ENCODE measurements at regions not wholly inside any gene's neighbourhood (a gene's known extent, or its start where the extent isn't known, plus 50 kb on each side); places are given as distances from the start of the nearest gene placed in this dataset.

GRCh38 chrX:39753293-39753996 lies 344.3 kb downstream of the BCOR start (continued):
- TF ChIP-seq RBM15 (IDR thresholded peaks at IDR 0.05; ENCODE audit: insufficient read depth, low read length) (no peak), MCM3 (IDR thresholded peaks at IDR 0.05) (no peak), PCBP1 (IDR thresholded peaks at IDR 0.05; ENCODE audit: low read depth, low read length, poor library complexity, severe bottlenecking) (no peak), ATF3 (IDR thresholded peaks at IDR 0.05) (peak; percentile 99), ATF3 (CRISPR knock-in tag; conservative IDR thresholded peaks at IDR 0.05) (no peak), CBFA2T2 (conservative IDR thresholded peaks at IDR 0.05) (peak; percentile 82), ZBTB40 (IDR thresholded peaks at IDR 0.05) (no peak), ZBTB40 (CRISPR knock-in tag; IDR thresholded peaks at IDR 0.05) (no peak), VEZF1 (CRISPR knock-in tag; IDR thresholded peaks at IDR 0.05) (peak; percentile 75), ZNF263 (CRISPR knock-in tag; IDR thresholded peaks at IDR 0.05; ENCODE audit: borderline replicate concordance) (peak; percentile 87), JUNB (CRISPR knock-in tag; conservative IDR thresholded peaks at IDR 0.05) (peak; percentile 91), ATF1 (CRISPR knock-in tag; IDR thresholded peaks at IDR 0.05) (no peak), ATF1 (tag; IDR thresholded peaks at IDR 0.05) (peak; percentile 96), DPF2 (IDR thresholded peaks at IDR 0.05) (peak; percentile 63; the same call in 1 of the 2 replicates), ZNF395 (CRISPR knock-in tag; IDR thresholded peaks at IDR 0.05) (peak; percentile 80; the same call in 1 of the 2 replicates), HMG20A (CRISPR knock-in tag; conservative IDR thresholded peaks at IDR 0.05) (no peak)
